HCT116 (cell line): ENCODE measurements at regions not wholly inside any gene's neighbourhood (a gene's known extent, or its start where the extent isn't known, plus 50 kb on each side); places are given as distances from the start of the nearest gene placed in this dataset.

Experiments
- ATAC-seq: fragments of 200-7000 bp; cut with Tn5 transposase; 2 replicates; pipeline ENCODE4 v1.9.1; 2020; ENCODE audit warnings: mild to moderate bottlenecking, moderate library complexity
- BruUV-seq: library from RNA; stranded (reverse); fragments of 400-500 nt; replicated peaks from 2 replicates; lab custom pipeline; 2021; lab: Mats Ljungman, UMichigan
- CTCF ChIA-PET: fragments of 300-600 bp; sonication (Branson Sonifier 250); formaldehyde crosslinking; loops from one replicate; lab custom pipeline; 2021; ENCODE audit warnings: antibody characterized with exemption; lab: Charles Lee
- POLR2A ChIA-PET: fragments of 300-600, 350-600 bp; sonication (Branson Sonifier 250); formaldehyde crosslinking; loops from one replicate; lab custom pipeline; 2021; ENCODE audit warnings: antibody characterized with exemption; lab: Charles Lee
- RAD21 ChIA-PET, 2 experiments: fragments of 300-600 bp; sonication (Branson Sonifier 250); formaldehyde crosslinking; loops; one replicate each; lab custom pipeline; 2023; ENCODE audit warnings: low total read pairs in 2 of 2; ENCODE audit not compliant: uncharacterized antibody in 2 of 2, unreplicated experiment in 2 of 2, low non-redundant PET in 1 of 2; lab: Charles Lee
- DNase-seq: peaks from one replicate; pipeline ENCODE4 v3.0.0-alpha.2; 2010; ENCODE audit warnings: low read depth, low spot score
- H2AFZ ChIP-seq: fragments of 200-600 bp; shearing (Covaris generic), sonication (generic); 2 replicates; pipeline ENCODE4 v1.6.1; 2017; ENCODE audit warnings: low read depth, mixed run types, mixed read lengths, antibody characterized with exemption, low read length; ENCODE audit not compliant: poor library complexity, severe bottlenecking
- H3K27ac ChIP-seq: 2 replicates; pipeline ENCODE4 v1.5.1; 2012; ENCODE audit warnings: low read depth, low read length
- H3K27me3 ChIP-seq: fragments of 200-600 bp; sonication (generic); 2 replicates; pipeline ENCODE4 v1.6.1; 2016; ENCODE audit warnings: mixed run types, low read length, mixed read lengths; ENCODE audit not compliant: insufficient read depth
- H3K36me3 ChIP-seq, 2 experiments: fragments of 200-500 bp in 1 of 2; fragments of 200-600 bp in 1 of 2; sonication (Bioruptor generic) in 1 of 2; sonication (generic) in 1 of 2; 2 replicates each; pipeline versions ENCODE4 v1.5.1 to v1.6.1; 2014 to 2016; ENCODE audit warnings: low read length in 2 of 2, inconsistent platforms in 1 of 2, mixed read lengths in 1 of 2, mixed run types in 1 of 2; ENCODE audit not compliant: insufficient read depth in 2 of 2, control insufficient read depth in 1 of 2
- H3K4me1 ChIP-seq, 2 experiments: fragments of 200-600 bp in 1 of 2; sonication (generic) in 1 of 2; 2 replicates each; pipeline versions ENCODE4 v1.5.1 to v1.6.1; 2012 to 2017; ENCODE audit warnings: low read length in 2 of 2, inconsistent platforms in 1 of 2, mild to moderate bottlenecking in 1 of 2, mixed read lengths in 1 of 2, mixed run types in 1 of 2, moderate library complexity in 1 of 2; ENCODE audit not compliant: insufficient read depth in 2 of 2, control insufficient read depth in 1 of 2
- H3K4me2 ChIP-seq: fragments of 200-600 bp; sonication (generic); 2 replicates; pipeline ENCODE4 v1.6.1; 2017; ENCODE audit warnings: mixed run types, low read length, mixed read lengths
- H3K4me3 ChIP-seq, 2 experiments: fragments of 200-600 bp in 1 of 2; sonication (generic) in 1 of 2; replicated peaks in 1 of 2; 2 replicates each; pipeline ENCODE4 v1.5.1; 2011 to 2016; ENCODE audit warnings: low read length in 2 of 2, control low read depth in 1 of 2, low read depth in 1 of 2, mild to moderate bottlenecking in 1 of 2, mixed read lengths in 1 of 2, mixed run types in 1 of 2
- H3K79me2 ChIP-seq: fragments of 200-600 bp; sonication (generic); 2 replicates; pipeline ENCODE4 v1.6.1; 2017; ENCODE audit warnings: mild to moderate bottlenecking, mixed run types, low read length, moderate library complexity, mixed read lengths; ENCODE audit not compliant: insufficient read depth
- H3K9ac ChIP-seq: fragments of 200-600 bp; sonication (generic); 2 replicates; pipeline ENCODE4 v1.6.1; 2016; ENCODE audit warnings: low read length, mixed read lengths
- H3K9me2 ChIP-seq: fragments of 200-600 bp; sonication (generic), shearing (Covaris generic); 2 replicates; pipeline ENCODE4 v1.6.1; 2017; ENCODE audit warnings: mixed run types, mild to moderate bottlenecking, moderate library complexity; ENCODE audit not compliant: insufficient read depth
- H3K9me3 ChIP-seq, 2 experiments: fragments of 200-500 bp in 1 of 2; fragments of 200-600 bp in 1 of 2; sonication (Bioruptor generic) in 1 of 2; sonication (generic) in 1 of 2; 2 replicates each; pipeline ENCODE4 v1.6.1; 2014 to 2017; ENCODE audit warnings: low read length in 2 of 2, mixed read lengths in 2 of 2, inconsistent platforms in 1 of 2, low read depth in 1 of 2, mild to moderate bottlenecking in 1 of 2, mixed run types in 1 of 2, moderate library complexity in 1 of 2; ENCODE audit not compliant: control insufficient read depth in 1 of 2, insufficient read depth in 1 of 2
- H4K20me1 ChIP-seq: fragments of 200-600 bp; sonication (generic), shearing (Covaris generic); 2 replicates; pipeline ENCODE4 v1.6.1; 2017; ENCODE audit warnings: mixed run types, mild to moderate bottlenecking, moderate library complexity; ENCODE audit not compliant: insufficient read depth
- ELF1 ChIP-seq: IDR thresholded peaks from 2 replicates; pipeline ENCODE4 v1.6.1; 2012; ENCODE audit warnings: low read depth, borderline replicate concordance
- EZH2phosphoT487 ChIP-seq: fragments of 200-600 bp; IDR thresholded peaks from 2 replicates; pipeline ENCODE4 v1.6.1; 2018; ENCODE audit warnings: antibody characterized with exemption, borderline replicate concordance
- FOSL1 ChIP-seq: IDR thresholded peaks from 2 replicates; pipeline ENCODE4 v1.6.1; 2012; ENCODE audit warnings: low read depth
- JUND ChIP-seq: IDR thresholded peaks from 2 replicates; pipeline ENCODE4 v1.6.1; 2012
- POLR2AphosphoS5 ChIP-seq: IDR thresholded peaks from 2 replicates; pipeline ENCODE4 v1.6.1; 2011; ENCODE audit warnings: mild to moderate bottlenecking, low read depth, low read length, moderate library complexity
- RAD21 ChIP-seq: IDR thresholded peaks from 2 replicates; pipeline ENCODE4 v1.6.1; 2012; ENCODE audit warnings: low read depth, mild to moderate bottlenecking
- REST ChIP-seq: IDR thresholded peaks from 2 replicates; pipeline ENCODE4 v1.6.1; 2012; ENCODE audit warnings: low read depth
- SIN3A ChIP-seq: IDR thresholded peaks from 2 replicates; pipeline ENCODE4 v1.6.1; 2012; ENCODE audit warnings: low read depth
- SRF ChIP-seq: IDR thresholded peaks from 2 replicates; pipeline ENCODE4 v1.6.1; 2012; ENCODE audit warnings: low read depth
- ZBTB33 ChIP-seq: IDR thresholded peaks from 2 replicates; pipeline ENCODE4 v1.6.1; 2011; ENCODE audit warnings: mild to moderate bottlenecking, low read length, moderate library complexity; ENCODE audit not compliant: insufficient replicate concordance; ENCODE audit errors: extremely low read depth
- intact Hi-C: fragments of 100-400 bp; cut with micrococcal nuclease; formaldehyde crosslinking; loops from 2 replicates; pipeline ENCODE4 v1.10.0; 2022

GRCh38 chr3:61463191-61463590 is 98.2 kb upstream of the PTPRG start (continued):
- no peak for TF ChIP-seq REST
- TF ChIP-seq, all 23 proteins: peak for 0

GRCh38 chr3:61464518-61465140 is 96.7 kb upstream of the PTPRG start:
- Histone ChIP-seq H3K9me3 (no peaks in the 10 kb centered on the region), H3K9me2 (no peaks in the 10 kb centered on the region), H4K20me1 (no peaks in the 10 kb centered on the region), H3K79me2 (no peaks in the 10 kb centered on the region), H3K27me3 (peaks cover 5% of the 10 kb centered on the region), H3K4me2 (no peak overlapping the region), H2AFZ (no peak overlapping the region), H3K36me3 (no peaks in the 10 kb centered on the region), H3K4me3 (no peak overlapping the region), H3K27ac (no peak overlapping the region), H3K9ac (no peak overlapping the region), H3K4me1 (no peaks in the 10 kb centered on the region)
- DNase-seq, result no peak
- BruUV-seq, result no TSS peak
- ChIA-PET CTCF (no interaction called here), RAD21 (no interaction called here), POLR2A (no interaction called here)
- intact Hi-C loops, result no loop called here
- TF ChIP-seq ZBTB33 (no peak), RAD21 (no peak), FOSL1 (no peak), SRF (no peak), JUND (no peak), ELF1 (no peak), POLR2AphosphoS5 (no peak), SIN3A (no peak), EZH2phosphoT487 (no peak)
- ATAC-seq, result no peak
